ENCODE measurements at regions not wholly inside any gene's neighbourhood (a gene's known extent, or its start where the extent isn't known, plus 50 kb on each side); places are given as distances from the start of the nearest gene placed in this dataset.

- no TSS peak for BruUV-seq (replicated peaks)
- CTCF ChIA-PET (ENCODE audit: low intra/inter-chr PET ratio): no interaction called here
- H3K27me3 ChIP-seq (ENCODE audit: control insufficient read depth in 2 of 2, insufficient read depth in 2 of 2, low read length in 2 of 2): no peaks in the 10 kb centered on the region
- H2AFZ ChIP-seq (ENCODE audit: low read depth, low read length): no peak overlapping the region
- no peak for DNase-seq (ENCODE audit: extremely low read depth in 1 of 4, low spot score in 3 of 4)
- H3K79me2 ChIP-seq (ENCODE audit: control insufficient read depth, insufficient read depth, low read length): no peaks in the 10 kb centered on the region
- no peaks in the 10 kb centered on the region for H3K9me3 ChIP-seq (replicated peaks; ENCODE audit: control insufficient read depth, insufficient read depth, low read depth, low read length)
- H3K27ac ChIP-seq (ENCODE audit: extremely low read depth, low read depth, low read length): no peak overlapping the region
- no peaks in the 10 kb centered on the region for H3K9me1 ChIP-seq (ENCODE audit: control insufficient read depth, insufficient read depth, low read length)
- H4K20me1 ChIP-seq (replicated peaks; ENCODE audit: control insufficient read depth, insufficient read depth, low read length): no peaks in the 10 kb centered on the region
- H3K4me2 ChIP-seq (ENCODE audit: insufficient read depth, low read length): no peak overlapping the region
- POLR2A ChIA-PET: no interaction called here
- no peaks in the 10 kb centered on the region for H3K36me3 ChIP-seq (ENCODE audit: control insufficient read depth, insufficient read depth, low read length)
- no peak overlapping the region for H3K4me3 ChIP-seq
- no peak overlapping the region for H3K9ac ChIP-seq (ENCODE audit: insufficient read depth in 1 of 2, low read depth in 2 of 2, low read length in 2 of 2)
- intact Hi-C loops (cut with micrococcal nuclease) (no loop called here), in situ Hi-C loops (cut with MboI) (no loop called here)
- no peak for ATAC-seq
- WGBS (ENCODE audit: insufficient coverage, low coverage, missing lambda C conversion rate): 41% methylated on average over 6 of the region's 7 CpGs
- no peak for FAIRE-seq
- H3K4me1 ChIP-seq (replicated peaks in 1 of 2; ENCODE audit: control insufficient read depth in 2 of 2, insufficient read depth in 2 of 2, low read length in 2 of 2): no peaks in the 10 kb centered on the region
- TF ChIP-seq DEAF1 (CRISPR knock-in tag; IDR thresholded peaks at IDR 0.05) (no peak), KLF13 (tag; IDR thresholded peaks at IDR 0.05; ENCODE audit: borderline replicate concordance, low read depth) (no peak), TCF7L2 (IDR thresholded peaks at IDR 0.05; ENCODE audit: low read depth, low read length) (no peak), ZNF133 (CRISPR knock-in tag; IDR thresholded peaks at IDR 0.05) (no peak), PBX2 (CRISPR knock-in tag; IDR thresholded peaks at IDR 0.05; ENCODE audit: low read depth) (no peak), PBX2 (tag; conservative IDR thresholded peaks at IDR 0.05; ENCODE audit: low read depth) (no peak), STAT6 (CRISPR knock-in tag; IDR thresholded peaks at IDR 0.05) (no peak)
Measured at GRCh38 chr10:124886610-124887009, 55.3 kb upstream of the ZRANB1 start.
